CD4-positive, alpha-beta memory T cell (primary cell): ENCODE measurements at regions not wholly inside any gene's neighbourhood (a gene's known extent, or its start where the extent isn't known, plus 50 kb on each side); places are given as distances from the start of the nearest gene placed in this dataset.

Source experiments
- CTCF ChIA-PET: fragments of 350-600 bp; sonication (Branson Sonifier 250); formaldehyde crosslinking; loops from one replicate; lab custom pipeline; 2021; ENCODE audit warnings: inconsistent platforms; ENCODE audit not compliant: partially characterized antibody; lab: Charles Lee
- POLR2A ChIA-PET: fragments of 350-600 bp; sonication (Branson Sonifier 250); formaldehyde crosslinking; loops from one replicate; lab custom pipeline; 2021; ENCODE audit not compliant: partially characterized antibody; lab: Charles Lee
- DNase-seq, 5 donors: peaks; one replicate each; pipeline versions ENCODE4 v3.0.0 to v3.0.0-alpha.2; 2020 to 2022; ENCODE audit warnings: mixed read lengths in 1 of 5
- H3K27ac ChIP-seq: one replicate; pipeline ENCODE4 v1.7.0; 2013; ENCODE audit warnings: low read depth, low read length
- H3K27me3 ChIP-seq: 2 replicates; pipeline ENCODE4 v1.7.0; 2013; ENCODE audit warnings: mild to moderate bottlenecking, low read length, moderate library complexity; ENCODE audit not compliant: insufficient read depth
- H3K36me3 ChIP-seq: 2 replicates; pipeline ENCODE4 v1.7.0; 2013; ENCODE audit warnings: mild to moderate bottlenecking, low read length, moderate library complexity; ENCODE audit not compliant: insufficient read depth
- H3K4me1 ChIP-seq: 2 replicates; pipeline ENCODE4 v1.7.0; 2013; ENCODE audit warnings: mild to moderate bottlenecking, low read length, moderate library complexity; ENCODE audit not compliant: insufficient read depth
- H3K4me3 ChIP-seq, 2 donors: one replicate each; pipeline ENCODE4 v1.7.0; 2013; ENCODE audit warnings: low read length in 2 of 2, mild to moderate bottlenecking in 1 of 2
- H3K9me3 ChIP-seq, 2 donors: one replicate each; pipeline ENCODE4 v1.7.0; 2013; ENCODE audit warnings: low read length in 2 of 2, control low read depth in 1 of 2; ENCODE audit not compliant: control insufficient read depth in 1 of 2
- H3K27ac Mint-ChIP-seq, 7 donors: one replicate each; pipeline ENCODE4 v1.8.0; 2020 to 2021; ENCODE audit warnings: mixed read lengths in 7 of 7, mild to moderate bottlenecking in 6 of 7, inconsistent platforms in 3 of 7, moderate library complexity in 3 of 7
- H3K27me3 Mint-ChIP-seq, 2 donors: one replicate each; pipeline ENCODE4 v1.8.0; 2020 to 2021; ENCODE audit warnings: mixed read lengths in 2 of 2
- H3K36me3 Mint-ChIP-seq, 2 donors: one replicate each; pipeline ENCODE4 v1.8.0; 2020 to 2021; ENCODE audit warnings: mixed read lengths in 2 of 2, inconsistent platforms in 1 of 2, mild to moderate bottlenecking in 1 of 2
- H3K4me1 Mint-ChIP-seq, 4 donors: one replicate each; pipeline ENCODE4 v1.8.0; 2020 to 2021; ENCODE audit warnings: mixed read lengths in 4 of 4, mild to moderate bottlenecking in 1 of 4
- H3K4me3 Mint-ChIP-seq, 8 donors: one replicate each; pipeline ENCODE4 v1.8.0; 2020 to 2021; ENCODE audit warnings: mixed read lengths in 8 of 8, mild to moderate bottlenecking in 7 of 8, moderate library complexity in 6 of 8, inconsistent platforms in 3 of 8
- H3K9me3 Mint-ChIP-seq, 8 donors: one replicate each; pipeline ENCODE4 v1.8.0; 2020 to 2021; ENCODE audit warnings: mixed read lengths in 8 of 8, mild to moderate bottlenecking in 5 of 8, inconsistent platforms in 3 of 8, moderate library complexity in 1 of 8
- intact Hi-C: fragments of 100-400 bp; cut with micrococcal nuclease; formaldehyde crosslinking; loops from one replicate; pipeline ENCODE4 v1.15.1; 2023

DNA sequence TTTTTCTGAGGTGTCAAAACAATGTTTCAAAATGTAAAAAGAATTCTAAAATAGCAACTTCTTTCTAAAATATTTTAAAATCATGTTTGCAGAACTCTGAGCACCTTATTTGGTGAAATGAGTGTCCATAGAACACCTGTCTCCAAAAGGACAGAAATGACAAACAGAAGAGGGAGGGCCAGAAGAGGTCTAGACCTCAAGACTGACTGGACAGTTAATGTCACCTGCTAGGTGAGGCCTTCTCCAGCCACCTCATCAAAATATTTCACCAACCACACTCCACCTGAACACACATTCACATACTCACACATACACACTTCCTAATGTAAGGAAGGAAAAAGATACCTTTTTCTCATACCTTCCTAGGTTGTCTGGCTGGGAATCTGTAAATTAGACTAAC is 147.8 kb upstream of the PLEKHA5 start:
- POLR2A ChIA-PET: no interaction called here
- Mint-ChIP-seq H3K4me3 (no peak overlapping the region), H3K27me3 (peaks cover 0 to 2% of the 10 kb centered on the region in 2 donors), H3K9me3 (peaks cover 2 to 15% (median 4%) of the 10 kb centered on the region in 8 donors), H3K27ac (no peak overlapping the region), H3K4me1 (no peaks in the 10 kb centered on the region), H3K36me3 (no peaks in the 10 kb centered on the region)
- Histone ChIP-seq H3K9me3 (no peaks in the 10 kb centered on the region), H3K27me3 (peaks cover 3% of the 10 kb centered on the region), H3K4me1 (no peaks in the 10 kb centered on the region), H3K36me3 (no peaks in the 10 kb centered on the region), H3K27ac (no peak overlapping the region), H3K4me3 (no peak overlapping the region)
- intact Hi-C loops: no loop called here
- no peak for DNase-seq
- CTCF ChIA-PET: no interaction called here

DNA sequence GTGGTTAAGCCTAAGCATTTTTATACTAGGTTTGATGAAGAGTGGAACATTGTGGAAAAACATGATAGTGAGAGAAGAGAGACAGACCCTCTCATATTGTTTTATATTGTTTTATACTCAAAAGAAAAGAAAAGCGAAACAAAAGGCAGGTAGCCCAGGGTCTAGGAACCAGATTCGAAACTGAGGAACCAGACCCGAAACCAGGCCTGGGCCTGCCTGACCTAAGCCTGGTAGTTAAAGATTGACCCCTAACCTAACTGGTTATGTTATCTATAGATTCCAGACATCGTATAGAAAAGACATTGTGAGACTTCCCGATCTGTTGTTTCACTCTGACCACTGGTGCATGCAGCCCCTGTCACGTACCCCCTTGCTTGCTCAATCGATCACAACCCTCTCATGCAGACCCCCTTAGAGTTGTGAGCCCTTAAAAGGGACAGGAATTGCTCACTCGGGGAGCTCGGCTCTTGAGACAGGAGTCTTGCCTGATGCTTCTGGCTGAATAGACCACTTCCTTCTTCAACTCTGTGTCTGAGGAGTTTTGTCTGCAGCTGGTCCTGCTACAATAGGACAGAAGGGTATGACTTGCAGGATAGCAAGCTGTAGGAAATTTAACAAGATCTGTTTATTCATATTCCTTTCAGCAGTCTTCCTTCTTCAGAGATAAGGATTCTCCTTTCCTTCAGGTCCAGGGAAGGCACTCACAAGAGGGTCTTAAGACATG is 147.1 kb upstream of the PLEKHA5 start:
- H3K9me3 ChIP-seq: no peaks in the 10 kb centered on the region
- ChIA-PET POLR2A (no interaction called here), CTCF (no interaction called here)
- H3K4me1 ChIP-seq: no peaks in the 10 kb centered on the region
- no peaks in the 10 kb centered on the region for H3K36me3 ChIP-seq
- Mint-ChIP-seq H3K4me1 (no peaks in the 10 kb centered on the region), H3K36me3 (no peaks in the 10 kb centered on the region), H3K9me3 (peaks cover 1 to 11% (median 2%) of the 10 kb centered on the region in 8 donors), H3K27ac (no peak overlapping the region), H3K27me3 (peaks cover 0 to 2% of the 10 kb centered on the region in 2 donors), H3K4me3 (no peak overlapping the region)
- H3K4me3 ChIP-seq: no peak overlapping the region
- peaks cover 3% of the 10 kb centered on the region for H3K27me3 ChIP-seq
- DNase-seq: no peak
- no peak overlapping the region for H3K27ac ChIP-seq
- intact Hi-C loops: no loop called here

DNA sequence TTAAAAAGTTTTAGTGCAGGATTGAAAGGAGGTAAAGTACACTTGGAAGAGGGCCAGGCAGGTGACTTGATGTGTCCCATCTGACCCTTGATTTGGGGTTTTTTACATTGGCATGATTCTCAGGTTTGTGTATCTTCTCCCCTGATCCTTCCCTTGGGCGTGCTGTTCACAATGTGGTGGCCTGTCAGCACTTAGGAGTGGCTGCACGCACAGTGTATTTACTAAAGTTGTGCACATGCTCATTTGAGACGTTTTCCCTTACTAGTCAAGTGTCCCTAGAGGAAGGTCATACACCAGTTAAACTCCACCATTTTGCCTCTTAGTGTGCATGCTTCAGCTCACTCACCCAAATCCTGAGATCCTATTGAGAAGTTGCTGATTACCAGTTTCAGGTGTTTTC is 145.7 kb upstream of the PLEKHA5 start:
- H3K9me3 Mint-ChIP-seq: peaks cover 0 to 6% (median under 1%) of the 10 kb centered on the region in 8 donors
- Histone ChIP-seq H3K36me3 (no peaks in the 10 kb centered on the region), H3K4me3 (no peak overlapping the region), H3K27ac (no peak overlapping the region), H3K4me1 (no peaks in the 10 kb centered on the region), H3K27me3 (peaks cover 3% of the 10 kb centered on the region), H3K9me3 (no peaks in the 10 kb centered on the region)
- ChIA-PET CTCF (no interaction called here), POLR2A (no interaction called here)
- no peak overlapping the region for H3K27ac Mint-ChIP-seq
- intact Hi-C loops: no loop called here
- H3K4me1 Mint-ChIP-seq: no peaks in the 10 kb centered on the region
- H3K36me3 Mint-ChIP-seq: no peaks in the 10 kb centered on the region
- H3K27me3 Mint-ChIP-seq: no peaks in the 10 kb centered on the region
- H3K4me3 Mint-ChIP-seq: no peak overlapping the region
- no peak for DNase-seq

DNA sequence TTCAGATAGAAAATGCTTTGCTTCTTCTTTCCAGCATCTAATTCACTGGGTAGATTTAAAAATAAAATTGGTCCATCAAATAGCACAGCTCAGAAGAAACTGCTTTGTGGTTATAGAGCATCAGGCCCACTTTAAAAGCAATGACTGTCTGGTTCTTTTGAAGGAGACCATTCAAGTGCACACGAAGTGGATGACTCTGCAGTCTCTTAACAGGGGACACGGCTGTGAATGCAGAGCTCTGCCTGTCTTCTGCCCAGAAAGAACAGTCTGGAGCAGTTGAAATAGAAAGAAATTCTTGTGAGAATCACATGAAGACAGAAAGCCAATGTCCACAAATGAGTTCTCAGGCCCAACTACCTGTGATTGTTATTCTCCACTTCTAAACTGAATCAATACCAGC is 138.7 kb upstream of the PLEKHA5 start:
- peaks cover 0 to 3% (median 0%) of the 10 kb centered on the region in 8 donors for H3K9me3 Mint-ChIP-seq
- no peak overlapping the region for H3K27ac ChIP-seq
- no peak for DNase-seq
- H3K27me3 Mint-ChIP-seq: peaks cover 0 to 1% of the 10 kb centered on the region in 2 donors
- no peaks in the 10 kb centered on the region for H3K36me3 Mint-ChIP-seq
- no peaks in the 10 kb centered on the region for H3K36me3 ChIP-seq
- no peaks in the 10 kb centered on the region for H3K4me1 ChIP-seq
- H3K9me3 ChIP-seq: no peaks in the 10 kb centered on the region
- no peaks in the 10 kb centered on the region for H3K27me3 ChIP-seq
- no peak overlapping the region for H3K27ac Mint-ChIP-seq
- H3K4me3 Mint-ChIP-seq: no peak overlapping the region
- ChIA-PET CTCF (no interaction called here), POLR2A (no interaction called here)
- no peaks in the 10 kb centered on the region for H3K4me1 Mint-ChIP-seq
- intact Hi-C loops: no loop called here
- H3K4me3 ChIP-seq: no peak overlapping the region

DNA sequence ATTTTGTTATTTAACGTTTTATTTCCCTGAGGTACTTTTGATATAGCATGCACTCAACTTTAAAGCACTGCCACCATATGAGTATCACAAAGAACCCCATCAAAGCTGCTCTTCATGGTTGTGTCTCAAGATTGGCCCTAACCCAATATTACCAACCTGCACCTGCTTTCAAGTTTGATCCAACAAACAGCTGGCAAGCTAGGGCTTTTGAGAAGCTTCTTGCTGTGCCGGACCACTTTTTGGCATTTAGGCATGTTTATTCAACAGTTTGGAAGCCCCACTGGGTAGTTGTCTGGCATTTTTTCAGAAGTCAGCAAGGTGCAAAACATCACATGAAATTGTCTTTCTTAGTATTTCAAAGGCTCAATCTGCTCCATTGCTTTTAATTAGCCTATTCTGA is 137.2 kb upstream of the PLEKHA5 start:
- no peaks in the 10 kb centered on the region for H3K4me1 ChIP-seq
- no peaks in the 10 kb centered on the region for H3K4me1 Mint-ChIP-seq
- H3K27ac ChIP-seq: no peak overlapping the region
- CTCF ChIA-PET: no interaction called here
- intact Hi-C loops: no loop called here
- H3K4me3 ChIP-seq: no peak overlapping the region
- no peak overlapping the region for H3K27ac Mint-ChIP-seq
- H3K36me3 ChIP-seq: no peaks in the 10 kb centered on the region
- H3K4me3 Mint-ChIP-seq: no peak overlapping the region
- H3K36me3 Mint-ChIP-seq: no peaks in the 10 kb centered on the region
- H3K9me3 Mint-ChIP-seq: peaks cover 0 to 3% (median 0%) of the 10 kb centered on the region in 8 donors
- no peaks in the 10 kb centered on the region for H3K27me3 ChIP-seq
- H3K9me3 ChIP-seq: no peaks in the 10 kb centered on the region
- POLR2A ChIA-PET: no interaction called here
- peaks cover 0 to 1% of the 10 kb centered on the region in 2 donors for H3K27me3 Mint-ChIP-seq
- DNase-seq: no peak

DNA sequence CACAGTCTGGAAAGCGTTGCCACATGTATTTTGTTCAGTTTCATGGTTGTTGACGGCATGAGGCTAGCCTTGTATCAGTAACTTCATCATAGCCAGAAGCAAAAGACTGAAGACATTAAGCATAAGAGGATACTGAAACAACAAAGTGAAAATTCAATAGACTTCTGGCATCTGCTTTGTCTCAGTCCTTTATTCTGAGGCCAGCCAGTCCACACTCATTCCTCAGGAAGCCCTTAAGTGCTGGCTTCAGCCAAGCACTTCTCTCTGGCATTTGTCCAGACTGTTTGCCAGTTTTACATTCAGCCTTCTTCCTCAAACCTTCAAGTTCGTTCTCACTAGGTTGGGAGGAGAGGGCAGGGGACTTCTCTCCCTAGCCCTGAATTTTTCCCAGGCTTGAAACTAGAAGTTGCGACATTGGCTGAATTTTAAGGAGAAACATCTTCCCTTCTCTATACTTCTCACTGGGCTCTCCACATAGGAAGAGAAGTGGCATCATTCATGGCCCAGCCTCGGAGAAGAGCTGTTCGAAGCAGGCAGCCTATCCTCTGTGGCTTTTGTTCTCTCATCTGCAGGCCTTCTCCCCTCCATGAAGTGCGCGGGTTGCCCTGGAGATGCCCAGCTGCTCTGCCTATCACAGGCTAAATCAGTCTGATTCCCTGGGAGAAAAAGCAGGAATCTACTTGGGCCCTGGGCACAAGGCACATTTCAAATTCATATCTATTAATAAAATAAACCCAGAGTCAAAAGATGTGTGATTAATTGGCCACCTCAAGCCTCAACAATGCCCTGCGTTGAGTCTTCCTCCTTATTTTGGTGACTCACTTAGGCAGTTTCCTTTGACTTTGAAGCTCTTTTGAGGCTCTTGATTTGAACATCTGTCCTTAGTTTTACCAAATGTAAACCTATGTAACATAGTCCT is 130.9 kb upstream of the PLEKHA5 start:
- Mint-ChIP-seq H3K9me3 (peaks cover 0 to 5% (median 2%) of the 10 kb centered on the region in 8 donors), H3K4me1 (no peaks in the 10 kb centered on the region), H3K27me3 (peaks cover 0 to 2% of the 10 kb centered on the region in 2 donors), H3K4me3 (no peak overlapping the region), H3K36me3 (no peaks in the 10 kb centered on the region), H3K27ac (no peak overlapping the region)
- no peaks in the 10 kb centered on the region for H3K9me3 ChIP-seq
- no peaks in the 10 kb centered on the region for H3K4me1 ChIP-seq
- H3K27ac ChIP-seq: no peak overlapping the region
- H3K27me3 ChIP-seq: no peaks in the 10 kb centered on the region
- DNase-seq: no peak
- no peak overlapping the region for H3K4me3 ChIP-seq
- no peaks in the 10 kb centered on the region for H3K36me3 ChIP-seq
- POLR2A ChIA-PET: no interaction called here
- intact Hi-C loops: no loop called here
- CTCF ChIA-PET: no interaction called here

DNA sequence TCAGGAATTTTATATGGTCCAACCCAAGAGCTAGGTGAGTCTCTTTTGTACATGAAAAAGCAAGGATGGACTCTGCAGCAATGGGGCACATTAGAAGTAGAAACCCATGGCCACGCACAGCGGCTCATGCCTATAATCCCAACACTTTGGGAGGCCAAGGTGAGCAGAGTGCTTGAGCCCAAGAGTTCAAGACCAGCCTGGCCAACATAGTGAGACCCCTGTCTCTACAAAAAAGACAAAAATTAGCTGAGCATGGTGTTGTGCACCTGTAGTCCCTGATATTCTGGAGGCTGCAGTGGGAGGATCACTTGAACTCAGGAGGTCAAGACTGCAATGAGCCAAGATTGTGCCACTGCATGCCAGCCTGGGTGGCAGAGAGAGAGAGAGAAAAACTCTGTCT is 128.7 kb upstream of the PLEKHA5 start:
- intact Hi-C loops: no loop called here
- peaks cover 2 to 5% of the 10 kb centered on the region in 2 donors for H3K27me3 Mint-ChIP-seq
- H3K4me1 ChIP-seq: no peaks in the 10 kb centered on the region
- CTCF ChIA-PET: no interaction called here
- no peaks in the 10 kb centered on the region for H3K36me3 Mint-ChIP-seq
- no peaks in the 10 kb centered on the region for H3K4me1 Mint-ChIP-seq
- no peak overlapping the region for H3K4me3 Mint-ChIP-seq
- no peaks in the 10 kb centered on the region for H3K36me3 ChIP-seq
- H3K9me3 ChIP-seq: no peaks in the 10 kb centered on the region
- POLR2A ChIA-PET: no interaction called here
- H3K27ac ChIP-seq: no peak overlapping the region
- DNase-seq: no peak
- no peak overlapping the region for H3K27ac Mint-ChIP-seq
- H3K4me3 ChIP-seq: no peak overlapping the region
- H3K27me3 ChIP-seq: no peaks in the 10 kb centered on the region
- H3K9me3 Mint-ChIP-seq: peaks cover 0 to 5% (median 1%) of the 10 kb centered on the region in 8 donors
